Mucosa of gallbladder (tissue), 1 donor: ENCODE measurements at regions not wholly inside any gene's neighbourhood (a gene's known extent, or its start where the extent isn't known, plus 50 kb on each side); places are given as distances from the start of the nearest gene placed in this dataset.
A peak's percentile ranks its signal among the peaks of the same experiment; 100 is the strongest.
"Not testable (repeated sequence)": the region's sequence is repeated elsewhere in the genome, so short reads cannot be mapped to it uniquely, and the experiment has no call there.

Experiments
- DNase-seq: peaks from one replicate; pipeline ENCODE4 v3.0.0-alpha.2; 2020; ENCODE audit warnings: low spot score
- donor health status: DM: no; HTN: no; CAD: no.

DNA sequence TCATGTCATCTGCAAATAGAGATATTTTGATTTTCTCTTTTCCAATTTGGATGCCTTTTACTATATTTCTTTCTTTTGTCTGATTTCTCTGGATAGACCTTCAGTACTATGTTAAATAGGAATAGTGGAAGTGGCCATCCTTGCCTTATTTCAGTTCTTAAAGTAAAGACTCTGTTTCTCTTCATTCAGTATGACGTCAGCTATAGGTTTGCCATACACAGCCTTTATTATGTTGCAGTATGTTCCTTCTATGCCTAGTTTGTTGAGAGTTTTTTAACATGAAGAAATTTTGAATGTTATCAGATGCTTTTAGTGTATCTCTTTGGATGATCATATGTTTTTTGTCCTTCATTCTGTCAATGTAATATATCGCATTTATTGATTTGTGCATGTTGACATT lies 566.7 kb upstream of the ROBO1 start:
- no peak for DNase-seq

DNA sequence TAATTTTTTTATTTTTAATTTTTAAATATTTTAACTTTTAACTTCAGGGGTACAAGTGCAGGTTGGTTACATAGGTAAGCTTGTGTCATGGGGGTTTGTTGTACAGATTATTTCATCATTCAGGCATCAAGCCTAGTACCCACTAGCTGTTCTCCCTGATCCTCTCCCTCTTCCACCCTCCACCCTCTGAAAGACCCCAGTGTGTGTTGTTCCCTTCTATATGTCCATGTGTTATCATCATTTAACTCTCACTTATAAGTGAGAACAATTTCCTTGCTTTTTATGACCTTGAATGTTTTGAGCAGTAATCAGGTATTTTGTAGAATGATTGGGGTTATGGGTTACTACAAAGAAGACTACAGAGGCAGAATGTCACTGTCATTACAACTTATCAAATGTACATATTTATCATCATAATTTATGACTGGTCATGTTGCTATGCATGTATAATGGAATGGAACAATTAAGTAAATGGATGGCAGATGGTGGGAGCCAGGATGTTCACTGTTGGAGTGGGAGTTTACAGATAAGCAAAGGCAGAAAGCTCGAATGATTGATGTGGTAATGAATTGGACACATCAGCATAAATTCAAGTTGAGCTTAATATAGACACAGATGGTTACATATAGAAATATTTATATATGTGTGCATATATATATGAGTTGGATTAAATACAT lies 563.8 kb upstream of the ROBO1 start:
- no peak for DNase-seq

DNA sequence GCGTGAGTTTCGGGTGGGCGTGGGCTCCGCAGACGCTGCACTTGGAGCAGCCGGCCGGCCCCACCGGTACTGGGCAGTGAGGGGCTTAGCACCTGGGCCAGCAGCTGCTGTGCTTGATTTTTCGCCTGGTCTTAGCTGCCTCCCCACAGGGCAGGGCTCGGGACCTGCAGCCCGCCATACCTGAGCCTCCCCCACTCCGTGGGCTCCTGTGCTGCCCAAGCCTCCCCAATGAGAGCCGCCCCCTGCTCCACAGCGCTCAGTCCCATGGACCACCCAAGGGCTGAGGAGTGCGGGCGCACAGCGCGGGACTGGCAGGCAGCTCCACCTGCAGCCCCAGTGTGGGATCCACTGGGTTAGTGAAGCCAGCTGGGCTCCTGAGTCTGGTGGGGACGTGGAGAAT lies 546.7 kb upstream of the ROBO1 start:
- DNase-seq = not testable (repeated sequence)

DNA sequence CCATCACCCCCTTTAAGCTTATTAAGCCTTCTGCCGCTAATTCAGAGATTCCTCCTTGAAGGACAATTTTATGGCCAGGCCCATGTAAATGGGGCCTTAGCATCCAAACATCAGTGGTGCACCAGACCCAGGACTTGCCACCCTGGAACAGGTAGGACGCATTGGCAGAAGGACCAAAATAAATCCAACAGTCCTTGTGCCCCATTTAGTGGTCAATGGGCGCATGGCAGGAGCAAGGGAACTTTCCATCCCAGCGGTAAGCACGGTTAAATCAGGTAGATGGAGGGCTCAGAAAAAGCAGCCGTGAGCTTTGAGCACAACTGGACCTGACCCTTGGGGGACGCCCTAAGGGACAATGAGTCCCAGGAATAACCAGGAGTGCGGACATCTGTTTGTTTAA lies 540.8 kb upstream of the ROBO1 start:
- DNase-seq = no peak

DNA sequence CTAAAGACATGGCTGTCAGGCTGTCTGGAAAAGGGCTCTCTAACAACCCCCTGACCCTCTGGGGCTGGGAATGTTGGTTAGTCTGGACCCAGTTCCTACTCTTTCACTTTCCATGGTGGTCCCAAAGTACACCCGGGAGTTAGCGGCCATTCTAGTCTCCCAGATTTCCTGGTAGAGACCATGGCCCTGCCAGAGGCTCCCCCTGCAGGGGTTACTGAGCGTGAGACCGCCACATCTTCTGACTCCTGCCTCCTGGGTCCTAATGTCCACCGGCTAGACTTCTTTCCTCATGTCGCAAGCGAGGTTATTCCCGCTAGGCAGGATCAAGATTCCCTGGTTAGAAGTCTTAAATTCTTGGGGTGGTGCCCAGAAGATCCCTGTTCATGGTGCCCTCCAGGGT lies 540.0 kb upstream of the ROBO1 start:
- DNase-seq = no peak

DNA sequence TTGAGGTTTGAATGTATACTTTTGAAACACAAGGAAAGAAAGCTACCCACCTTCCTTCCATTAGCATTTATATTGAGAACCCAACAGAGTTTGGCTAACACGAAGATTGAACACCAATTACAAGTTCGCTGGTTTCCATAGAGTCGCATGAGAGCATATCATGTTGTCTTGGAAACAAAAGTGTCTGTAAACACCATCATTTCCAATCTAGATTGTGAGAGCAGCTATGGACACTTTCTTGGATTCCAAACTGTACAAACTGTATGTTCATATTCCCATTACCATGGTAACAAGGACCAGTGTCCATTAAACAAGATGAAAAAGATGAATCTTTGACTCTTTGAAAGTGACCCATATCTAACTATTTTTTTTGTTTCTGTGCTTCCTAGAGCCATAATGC lies 529.9 kb upstream of the ROBO1 start:
- no peak for DNase-seq

DNA sequence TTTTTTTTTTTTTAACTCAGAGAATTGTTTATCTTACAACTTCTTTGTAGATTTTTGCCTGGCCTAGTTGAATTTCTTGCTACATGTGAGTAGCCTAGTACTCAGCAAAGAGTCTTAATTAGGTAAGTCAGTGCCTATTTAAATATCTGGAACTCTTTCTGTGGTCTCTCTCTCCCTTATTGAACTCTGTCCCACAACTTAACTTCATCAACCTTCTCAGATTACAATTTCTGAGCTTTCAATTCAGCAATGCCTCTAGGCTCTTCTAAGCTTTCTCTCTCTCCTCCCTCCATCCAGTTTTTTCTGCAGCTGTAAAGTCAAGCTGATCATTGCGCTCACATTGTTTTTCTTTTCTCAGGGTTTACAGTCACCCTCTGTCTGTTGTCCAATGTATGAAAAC lies 517.6 kb upstream of the ROBO1 start:
- DNase-seq = no peak

DNA sequence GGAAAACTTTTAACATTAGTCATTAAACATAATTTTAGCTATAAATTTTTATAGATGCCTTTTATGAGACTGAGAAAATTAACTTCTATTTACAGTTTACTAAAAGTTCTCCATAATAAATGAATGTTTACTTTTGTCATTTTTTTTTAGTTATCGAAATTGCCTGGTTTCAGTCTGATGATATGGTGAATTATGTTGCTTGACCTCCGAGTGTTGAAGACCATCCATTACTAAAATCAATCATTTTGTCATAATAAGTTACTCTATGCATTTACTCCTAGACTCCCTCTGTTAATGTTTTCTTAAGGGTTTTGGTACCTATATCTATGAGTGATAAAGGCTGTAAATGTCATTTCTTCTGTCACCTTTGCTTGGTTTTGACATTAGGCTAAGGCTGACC lies 516.0 kb upstream of the ROBO1 start:
- DNase-seq = no peak

DNA sequence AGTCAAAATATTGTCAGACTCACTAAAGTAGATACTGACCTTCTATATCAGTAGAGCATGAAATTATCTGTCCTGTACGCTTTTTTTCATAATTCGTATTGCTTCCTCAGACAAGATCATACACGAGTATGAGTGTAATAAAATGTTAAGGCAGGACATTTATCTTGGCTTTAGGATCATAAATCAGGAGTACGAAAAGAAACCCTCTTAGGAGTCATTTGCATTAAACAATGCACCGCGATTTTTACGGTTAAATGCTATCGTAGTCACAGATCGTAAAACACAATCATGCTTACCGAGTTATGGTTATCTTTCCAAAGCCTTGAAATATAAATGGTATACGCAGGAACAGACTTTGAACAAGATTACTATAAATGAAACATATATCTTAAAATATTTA lies 510.3 kb upstream of the ROBO1 start:
- no peak for DNase-seq

DNA sequence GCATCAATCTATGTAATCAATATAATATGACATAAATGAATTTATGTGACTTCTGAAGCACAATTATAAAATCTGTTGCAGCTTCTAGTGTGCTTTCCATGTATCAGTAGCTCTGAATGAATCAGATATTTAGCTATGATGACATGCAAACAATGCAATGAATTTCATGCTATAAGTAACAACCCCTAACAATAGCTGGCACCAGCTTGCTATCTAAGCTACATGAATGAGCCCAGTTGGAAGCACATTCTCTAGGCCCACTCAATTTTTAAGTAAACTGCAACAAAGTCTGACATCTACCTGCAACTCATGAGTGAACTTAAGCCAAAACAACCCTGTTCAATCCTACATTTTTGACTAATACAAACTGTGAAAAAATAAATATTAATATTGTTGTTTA lies 507.3 kb upstream of the ROBO1 start:
- DNase-seq = no peak

DNA sequence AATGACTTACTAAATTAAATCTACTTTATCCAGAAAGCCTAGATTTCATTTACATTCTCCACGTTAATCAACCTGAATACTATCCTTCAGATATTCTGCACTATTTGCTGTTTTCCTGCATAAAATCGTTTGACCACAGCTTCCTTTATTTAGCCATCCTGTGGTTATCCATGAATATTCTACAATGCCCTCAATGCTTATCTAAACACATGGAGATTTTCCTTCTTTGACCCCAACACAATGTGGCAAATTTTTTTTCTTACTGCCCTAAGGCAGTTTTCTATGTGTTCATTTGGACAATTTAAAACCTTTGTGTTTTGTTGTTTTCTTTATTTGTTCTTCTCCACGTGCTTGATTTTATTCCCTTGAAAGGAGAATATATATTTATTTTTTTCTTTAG lies 495.5 kb upstream of the ROBO1 start:
- no peak for DNase-seq

DNA sequence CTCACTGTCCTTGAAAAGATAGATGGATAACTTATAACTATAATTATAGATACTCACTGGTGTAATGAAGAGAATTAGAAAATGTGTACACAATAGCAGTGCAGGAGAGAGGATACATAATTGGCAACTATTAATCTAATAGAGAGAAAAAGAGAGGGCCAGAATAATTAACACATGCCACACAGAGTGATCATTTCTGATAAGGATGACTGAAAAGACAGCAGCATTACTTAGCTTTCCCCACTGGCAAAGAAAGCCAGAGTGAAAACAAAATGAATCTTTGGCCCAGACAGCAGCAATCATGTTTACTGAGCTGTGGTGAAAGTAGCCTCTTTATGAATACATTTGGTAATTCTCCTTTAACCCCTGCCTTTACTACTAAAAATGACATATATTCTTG lies 493.3 kb upstream of the ROBO1 start:
- DNase-seq = no peak

DNA sequence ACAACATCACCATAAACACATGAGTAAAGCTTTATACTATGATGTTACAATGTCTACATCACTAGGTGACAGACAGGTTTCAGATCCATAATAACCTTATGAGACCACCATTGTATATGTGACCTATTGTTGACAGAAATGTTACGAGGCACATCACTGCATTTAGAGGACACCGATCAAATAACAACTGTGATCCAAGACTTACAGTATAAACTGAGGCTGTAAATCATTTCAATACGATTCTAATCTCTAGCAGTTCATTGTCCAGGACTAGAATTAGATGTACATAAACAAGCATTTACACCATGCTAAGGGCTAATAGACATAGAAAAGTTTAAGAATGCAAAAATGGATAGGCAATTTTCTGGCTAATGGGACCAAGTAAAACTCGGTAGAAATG lies 491.9 kb upstream of the ROBO1 start:
- no peak for DNase-seq

DNA sequence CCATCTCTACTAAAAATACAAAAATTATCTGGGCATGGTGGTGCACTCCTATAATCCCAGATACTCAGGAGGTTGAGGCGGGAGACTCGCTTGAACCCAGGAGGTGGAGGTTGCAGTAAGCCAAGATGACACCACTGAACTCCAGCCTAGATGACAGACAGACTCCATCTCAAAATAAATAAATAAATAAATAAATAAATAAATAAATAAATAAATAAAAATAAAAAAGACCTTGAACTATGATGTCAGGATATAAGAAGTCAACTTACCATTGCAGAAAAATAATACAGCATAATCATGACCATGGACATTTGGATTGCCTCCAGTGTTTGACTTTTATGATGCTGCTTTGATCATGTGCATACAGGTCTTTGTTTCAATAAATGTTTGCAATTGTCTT lies 484.3 kb upstream of the ROBO1 start:
- DNase-seq = no peak

DNA sequence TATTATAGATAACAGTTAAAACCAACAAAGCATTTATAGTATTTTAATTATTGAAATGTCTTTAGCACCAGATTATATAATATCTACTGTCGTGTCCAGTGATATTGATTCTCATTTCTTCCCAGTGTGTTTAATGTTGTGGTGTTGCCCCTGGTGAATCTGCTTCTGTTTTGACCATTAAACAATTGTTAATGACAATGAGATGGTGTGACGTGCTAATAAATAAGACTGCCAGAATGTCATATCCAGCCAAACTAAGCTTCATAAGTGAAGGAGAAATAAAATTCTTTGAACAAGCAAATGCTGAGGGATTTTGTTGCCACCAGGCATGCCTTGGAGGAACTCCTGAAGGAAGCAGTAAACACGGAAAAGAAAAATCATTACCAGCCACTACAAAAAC lies 480.0 kb upstream of the ROBO1 start:
- no peak for DNase-seq

DNA sequence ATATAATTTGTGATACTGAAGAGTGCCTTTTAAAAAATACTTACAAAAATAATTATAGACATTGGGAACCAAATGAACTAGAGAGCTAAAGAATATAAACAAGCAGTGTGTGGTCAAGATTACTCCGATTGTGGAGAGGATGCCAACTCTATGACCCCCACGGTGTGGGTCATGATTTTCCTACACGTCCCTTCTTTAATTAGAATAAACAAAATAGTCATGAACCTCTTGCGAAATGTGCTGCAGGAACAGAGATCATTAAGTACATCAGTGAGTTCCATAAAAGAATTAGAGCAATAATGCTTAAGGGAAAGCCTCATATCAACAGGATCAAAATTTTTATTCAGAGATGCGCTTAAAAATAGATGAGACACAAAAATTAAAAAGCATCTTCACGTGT lies 476.6 kb upstream of the ROBO1 start:
- peak; percentile 14 for DNase-seq

DNA sequence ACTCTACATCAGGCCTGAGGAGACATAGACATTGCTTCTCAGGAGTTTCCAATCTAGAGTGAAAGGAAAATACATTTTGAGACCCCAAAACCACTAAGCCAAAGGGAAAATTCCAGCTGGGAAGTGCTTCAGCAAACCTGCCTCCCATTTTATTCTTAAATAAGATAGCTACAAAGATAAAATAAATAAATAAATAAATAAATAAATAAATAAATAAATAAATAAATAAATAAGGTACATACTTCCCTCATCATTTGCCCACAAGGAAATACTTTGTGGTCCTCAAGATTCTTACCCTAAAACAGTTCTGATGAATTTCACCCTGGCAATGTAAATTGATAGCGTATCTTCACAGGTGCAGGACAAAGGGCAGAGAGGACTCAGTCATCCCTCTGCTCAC lies 474.0 kb upstream of the ROBO1 start:
- no peak for DNase-seq

DNA sequence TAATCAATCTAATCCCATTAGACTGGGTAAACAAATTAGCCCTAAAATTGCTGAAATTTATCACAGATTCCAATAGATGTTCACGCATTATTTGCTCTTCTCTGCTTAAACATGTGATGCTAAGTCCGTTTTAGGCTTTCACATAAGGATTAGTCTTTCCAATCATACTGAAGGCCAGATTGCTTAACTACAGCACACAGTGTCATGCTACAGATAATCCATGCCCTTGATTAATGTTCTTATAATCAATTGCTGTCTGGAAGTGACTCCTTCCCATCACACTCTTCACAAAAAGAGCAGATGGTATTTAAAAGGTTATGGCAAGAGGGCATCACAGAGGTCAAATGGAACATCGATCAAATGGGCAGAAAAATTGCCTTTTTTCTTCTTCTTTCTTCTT lies 471.5 kb upstream of the ROBO1 start:
- DNase-seq = no peak

DNA sequence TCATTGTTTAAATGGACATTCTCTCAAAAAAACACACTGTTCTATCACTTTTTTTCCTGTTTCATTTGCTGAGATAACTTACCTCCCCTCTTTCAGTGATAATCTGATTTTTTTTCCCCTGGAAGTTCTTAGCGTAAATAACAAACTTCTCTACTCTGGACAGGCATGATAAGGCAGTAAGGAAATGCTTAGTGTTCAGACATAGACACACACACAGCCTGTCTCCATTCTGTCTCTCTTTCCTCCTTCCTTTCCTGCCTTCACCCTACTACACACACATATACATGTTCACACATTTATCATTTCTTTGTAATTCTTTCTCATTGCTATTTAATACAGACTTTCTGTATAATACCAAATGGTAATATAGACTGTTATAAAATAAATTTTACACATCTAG lies 470.8 kb upstream of the ROBO1 start:
- no peak for DNase-seq

DNA sequence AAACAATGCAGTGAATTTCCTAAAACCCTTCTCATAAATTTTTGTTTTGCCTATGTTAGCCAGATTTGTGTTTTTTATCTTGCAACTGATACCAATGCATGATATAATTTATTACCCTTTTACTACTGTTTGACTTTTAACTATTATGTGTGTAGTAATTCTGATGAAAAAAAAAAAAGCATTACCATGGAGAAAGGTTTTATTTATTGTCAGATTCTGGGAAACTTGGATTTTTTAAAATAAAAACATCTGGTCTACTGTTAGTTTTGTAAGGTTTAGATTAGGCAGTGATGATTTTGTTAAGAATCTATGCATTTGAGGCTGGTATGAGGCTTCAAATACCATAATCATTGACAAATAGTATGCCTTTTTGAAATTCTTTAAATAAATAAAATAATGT lies 470.4 kb upstream of the ROBO1 start:
- DNase-seq = no peak

DNA sequence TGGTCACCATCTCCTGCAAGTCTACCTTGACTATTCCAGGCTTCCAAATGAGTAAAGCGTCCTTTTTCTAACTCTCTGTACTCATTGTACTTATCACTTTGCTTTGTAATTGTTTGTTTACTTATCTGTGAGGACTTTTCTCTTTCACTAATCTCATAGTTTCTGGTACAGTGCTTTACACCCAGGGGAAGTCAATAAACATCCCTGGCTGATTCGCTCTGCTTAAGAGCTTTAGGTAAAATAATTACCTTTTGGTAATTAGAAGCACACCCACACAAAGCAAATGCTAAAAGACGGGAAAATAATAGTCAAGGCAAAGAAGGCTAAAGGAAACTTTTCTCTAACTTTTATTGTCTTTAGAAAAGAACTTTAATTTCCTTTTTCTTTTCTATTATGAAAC lies 466.9 kb upstream of the ROBO1 start:
- no peak for DNase-seq

DNA sequence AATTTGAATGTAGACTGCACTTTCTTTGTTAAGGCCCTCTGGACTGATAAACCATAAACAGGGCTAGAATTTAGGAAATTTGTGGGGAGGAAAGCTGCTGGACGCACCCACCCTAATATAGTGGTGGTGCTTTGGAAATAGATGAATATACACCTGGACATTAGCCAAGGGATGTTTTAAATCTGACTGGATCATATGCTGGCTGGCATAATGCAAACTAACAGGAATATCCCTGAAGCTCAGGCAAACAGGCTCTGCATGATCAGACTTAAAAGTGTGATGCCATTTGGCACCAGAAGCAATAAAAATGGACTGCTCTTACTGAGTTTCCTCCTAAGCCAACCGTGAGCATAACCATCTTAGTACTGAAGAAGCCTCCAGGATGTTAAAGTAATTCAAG lies 465.8 kb upstream of the ROBO1 start:
- DNase-seq = no peak

DNA sequence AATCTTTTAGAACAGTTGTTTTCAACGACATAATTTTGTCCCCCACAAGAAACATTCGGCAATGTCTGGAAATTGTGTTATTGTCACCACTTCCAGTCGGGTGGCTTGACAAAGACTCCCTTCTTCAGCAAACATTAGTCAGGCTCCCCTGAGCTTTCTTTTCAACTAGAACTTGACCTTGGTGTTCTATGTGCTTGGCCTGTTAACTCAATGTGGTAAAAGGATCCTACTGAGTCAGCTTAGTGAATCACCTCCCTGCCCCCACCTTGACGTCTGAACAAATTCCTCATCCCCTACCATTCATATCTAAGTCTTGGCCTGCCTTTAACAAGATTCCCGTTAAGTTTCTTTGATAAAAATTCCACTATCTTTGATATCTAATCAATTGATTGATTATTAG lies 465.0 kb upstream of the ROBO1 start:
- no peak for DNase-seq

DNA sequence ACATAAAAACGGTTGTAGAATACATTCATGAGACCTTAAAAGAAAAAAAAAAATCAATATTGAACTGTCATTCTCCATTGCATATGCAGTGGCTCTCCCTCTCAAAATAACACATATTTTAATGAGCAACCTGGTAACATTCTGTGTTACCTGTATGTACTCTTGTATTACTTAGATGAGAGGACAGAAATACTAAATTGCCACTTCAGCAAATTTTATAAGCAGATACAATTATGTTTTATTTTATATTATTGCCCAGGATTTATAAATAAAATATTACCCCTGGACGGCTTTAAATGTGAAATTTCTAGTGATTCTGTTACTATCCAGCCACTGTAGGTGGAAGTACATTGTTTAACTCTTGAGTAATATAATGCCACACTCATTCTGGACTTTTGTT lies 463.2 kb upstream of the ROBO1 start:
- DNase-seq = no peak

DNA sequence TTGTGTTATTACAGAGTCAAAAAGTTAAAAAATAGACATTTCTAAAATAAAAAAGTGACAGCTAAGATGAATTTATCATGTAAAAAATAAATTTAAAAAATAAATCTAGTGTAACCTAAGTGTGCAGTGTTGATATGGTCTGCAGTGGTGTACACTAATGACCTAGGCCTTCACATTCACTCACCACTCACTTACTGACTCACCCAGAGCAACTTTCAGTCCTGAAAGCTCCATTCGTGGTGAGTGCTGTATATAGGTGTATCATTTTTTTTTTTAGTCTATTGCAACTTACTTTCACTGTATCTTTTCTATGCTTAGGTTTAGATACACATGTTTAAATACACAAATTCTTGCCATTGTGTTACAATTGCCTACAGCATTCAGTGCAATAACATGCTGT lies 459.4 kb upstream of the ROBO1 start:
- DNase-seq = no peak
